ENCODE measurements at regions not wholly inside any gene's neighbourhood (a gene's known extent, or its start where the extent isn't known, plus 50 kb on each side); places are given as distances from the start of the nearest gene placed in this dataset.
A peak's percentile ranks its signal among the peaks of the same experiment; 100 is the strongest.

DNA sequence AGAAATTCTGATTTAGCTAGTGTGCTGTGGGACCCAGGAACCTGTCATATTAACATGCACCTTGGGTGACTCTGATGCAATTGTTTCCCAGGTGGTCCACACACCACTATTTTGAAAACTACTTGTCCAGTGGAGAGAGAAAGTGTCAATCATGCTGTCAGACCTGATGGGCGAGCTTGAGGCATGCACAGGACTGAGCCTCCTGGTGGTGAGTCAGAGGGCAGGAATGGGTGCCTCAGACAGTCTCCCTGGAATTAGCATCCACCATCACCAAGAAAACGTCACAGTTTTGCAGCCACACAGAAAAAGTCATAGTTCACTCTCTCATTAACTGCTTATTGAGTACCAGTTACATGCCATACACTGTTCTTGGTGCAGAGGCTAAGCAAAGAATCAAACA is 181.8 kb upstream of the MAOA start:
- no peak overlapping the region for H3K4me3 ChIP-seq (ENCODE audit: low read depth, low read length)
- DNase-seq = peak; percentile 25 to 45
- no peaks in the 10 kb centered on the region for H3K4me1 Mint-ChIP-seq (ENCODE audit: low read depth, unreplicated experiment)
- no peaks in the 10 kb centered on the region for H3K36me3 Mint-ChIP-seq (ENCODE audit: insufficient read depth, unreplicated experiment)
- no peak overlapping the region for H3K4me3 Mint-ChIP-seq (ENCODE audit: unreplicated experiment)
- no peak overlapping the region for H3K27ac Mint-ChIP-seq (ENCODE audit: unreplicated experiment)
- H3K27me3 ChIP-seq (replicated peaks; ENCODE audit: control insufficient read depth, insufficient read depth, low read length) = no peaks in the 10 kb centered on the region
- intact Hi-C loops (cut with micrococcal nuclease; ENCODE audit: unreplicated experiment) = no loop called here
- no TSS peak for BruUV-seq (replicated peaks)
- H3K9me3 ChIP-seq = no peaks in the 10 kb centered on the region
- no peaks in the 10 kb centered on the region for H3K9me3 Mint-ChIP-seq (ENCODE audit: unreplicated experiment)
- ChIA-PET POLR2A (no interaction called here), CTCF (no interaction called here)
- H3K4me1 ChIP-seq = no peaks in the 10 kb centered on the region
- no peaks in the 10 kb centered on the region for H3K36me3 ChIP-seq (ENCODE audit: control insufficient read depth, insufficient read depth, low read length)
- no peaks in the 10 kb centered on the region for H3K27me3 Mint-ChIP-seq (ENCODE audit: insufficient read depth, unreplicated experiment)
- TF ChIP-seq, protein P1, sequence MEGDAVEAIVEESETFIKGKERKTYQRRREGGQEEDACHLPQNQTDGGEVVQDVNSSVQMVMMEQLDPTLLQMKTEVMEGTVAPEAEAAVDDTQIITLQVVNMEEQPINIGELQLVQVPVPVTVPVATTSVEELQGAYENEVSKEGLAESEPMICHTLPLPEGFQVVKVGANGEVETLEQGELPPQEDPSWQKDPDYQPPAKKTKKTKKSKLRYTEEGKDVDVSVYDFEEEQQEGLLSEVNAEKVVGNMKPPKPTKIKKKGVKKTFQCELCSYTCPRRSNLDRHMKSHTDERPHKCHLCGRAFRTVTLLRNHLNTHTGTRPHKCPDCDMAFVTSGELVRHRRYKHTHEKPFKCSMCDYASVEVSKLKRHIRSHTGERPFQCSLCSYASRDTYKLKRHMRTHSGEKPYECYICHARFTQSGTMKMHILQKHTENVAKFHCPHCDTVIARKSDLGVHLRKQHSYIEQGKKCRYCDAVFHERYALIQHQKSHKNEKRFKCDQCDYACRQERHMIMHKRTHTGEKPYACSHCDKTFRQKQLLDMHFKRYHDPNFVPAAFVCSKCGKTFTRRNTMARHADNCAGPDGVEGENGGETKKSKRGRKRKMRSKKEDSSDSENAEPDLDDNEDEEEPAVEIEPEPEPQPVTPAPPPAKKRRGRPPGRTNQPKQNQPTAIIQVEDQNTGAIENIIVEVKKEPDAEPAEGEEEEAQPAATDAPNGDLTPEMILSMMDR (IDR thresholded peaks at IDR 0.05; ENCODE audit: insufficient read depth in 1 of 2, low read depth in 1 of 2, low read length in 1 of 2, severe bottlenecking in 1 of 2, unreplicated experiment in 1 of 2) = no peak

DNA sequence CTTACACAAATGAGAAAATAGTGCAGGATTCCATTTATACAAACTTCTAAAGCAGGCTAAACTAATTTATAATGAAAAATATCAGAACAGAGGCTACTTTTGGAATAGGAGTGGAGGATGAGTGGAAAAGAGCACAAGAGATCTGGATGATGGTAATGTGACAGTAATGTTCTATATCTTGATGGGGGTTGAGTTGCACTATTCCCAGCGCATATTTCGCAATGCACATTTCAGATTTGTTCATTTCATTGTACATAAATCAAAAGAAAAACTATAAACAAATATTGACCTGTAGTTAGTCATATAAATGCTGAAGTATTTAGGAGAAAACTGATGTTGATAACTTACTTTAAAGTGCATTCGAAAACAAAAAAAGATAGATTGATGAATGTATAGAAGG is 177.0 kb upstream of the MAOA start:
- Mint-ChIP-seq H3K9me3 (ENCODE audit: unreplicated experiment) (no peaks in the 10 kb centered on the region), H3K36me3 (ENCODE audit: insufficient read depth, unreplicated experiment) (no peaks in the 10 kb centered on the region), H3K27ac (ENCODE audit: unreplicated experiment) (no peak overlapping the region), H3K4me1 (ENCODE audit: low read depth, unreplicated experiment) (no peaks in the 10 kb centered on the region), H3K27me3 (ENCODE audit: insufficient read depth, unreplicated experiment) (no peaks in the 10 kb centered on the region), H3K4me3 (ENCODE audit: unreplicated experiment) (no peak overlapping the region)
- no TSS peak for BruUV-seq (replicated peaks)
- Histone ChIP-seq H3K4me1 (no peaks in the 10 kb centered on the region), H3K4me3 (ENCODE audit: low read depth, low read length) (no peak overlapping the region), H3K36me3 (ENCODE audit: control insufficient read depth, insufficient read depth, low read length) (no peaks in the 10 kb centered on the region), H3K9me3 (no peaks in the 10 kb centered on the region), H3K27me3 (replicated peaks; ENCODE audit: control insufficient read depth, insufficient read depth, low read length) (no peaks in the 10 kb centered on the region)
- POLR2A ChIA-PET = no interaction called here
- TF ChIP-seq, protein P1 (IDR thresholded peaks at IDR 0.05; ENCODE audit: insufficient read depth in 1 of 2, low read depth in 1 of 2, low read length in 1 of 2, severe bottlenecking in 1 of 2, unreplicated experiment in 1 of 2) = no peak
- DNase-seq = no peak
- intact Hi-C loops (cut with micrococcal nuclease; ENCODE audit: unreplicated experiment) = no loop called here
- CTCF ChIA-PET = no interaction called here

DNA sequence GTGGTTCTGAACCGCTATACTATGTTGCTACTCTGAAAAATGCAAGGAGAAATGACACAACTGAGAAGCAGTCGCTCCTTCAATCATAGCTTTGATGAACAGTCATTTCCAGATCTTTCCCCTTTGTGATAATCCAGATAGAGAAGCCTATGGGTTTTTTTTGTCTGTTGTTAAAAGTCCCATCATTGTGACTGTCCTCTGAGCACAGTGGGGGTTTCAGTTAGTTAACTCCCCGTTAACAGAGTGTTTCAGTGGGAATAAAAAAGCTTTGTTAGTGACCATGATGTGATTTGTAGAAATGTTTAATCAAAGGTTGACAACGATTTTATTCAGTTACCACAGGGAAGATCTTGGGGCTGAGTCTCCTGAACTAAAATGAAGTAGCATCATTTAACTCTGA is 176.2 kb upstream of the MAOA start:
- TF ChIP-seq, protein P1 (IDR thresholded peaks at IDR 0.05; ENCODE audit: insufficient read depth in 1 of 2, low read depth in 1 of 2, low read length in 1 of 2, severe bottlenecking in 1 of 2, unreplicated experiment in 1 of 2) = no peak
- no peak for DNase-seq
- no peaks in the 10 kb centered on the region for H3K27me3 Mint-ChIP-seq (ENCODE audit: insufficient read depth, unreplicated experiment)
- H3K4me3 ChIP-seq (ENCODE audit: low read depth, low read length) = no peak overlapping the region
- H3K36me3 Mint-ChIP-seq (ENCODE audit: insufficient read depth, unreplicated experiment) = no peaks in the 10 kb centered on the region
- H3K4me1 Mint-ChIP-seq (ENCODE audit: low read depth, unreplicated experiment) = no peaks in the 10 kb centered on the region
- H3K27ac Mint-ChIP-seq (ENCODE audit: unreplicated experiment) = no peak overlapping the region
- H3K4me1 ChIP-seq = no peaks in the 10 kb centered on the region
- H3K27me3 ChIP-seq (replicated peaks; ENCODE audit: control insufficient read depth, insufficient read depth, low read length) = no peaks in the 10 kb centered on the region
- H3K36me3 ChIP-seq (ENCODE audit: control insufficient read depth, insufficient read depth, low read length) = no peaks in the 10 kb centered on the region
- CTCF ChIA-PET = no interaction called here
- intact Hi-C loops (cut with micrococcal nuclease; ENCODE audit: unreplicated experiment) = no loop called here
- H3K4me3 Mint-ChIP-seq (ENCODE audit: unreplicated experiment) = no peak overlapping the region
- BruUV-seq (replicated peaks) = no TSS peak
- H3K9me3 Mint-ChIP-seq (ENCODE audit: unreplicated experiment) = no peaks in the 10 kb centered on the region
- H3K9me3 ChIP-seq = no peaks in the 10 kb centered on the region
- POLR2A ChIA-PET = no interaction called here

All from Caco-2 (cell line).